NCI-H1092 treated with DMSO at 0.1 percent for 48 hours (cell line): ENCODE measurements at regions not wholly inside any gene's neighbourhood (a gene's known extent, or its start where the extent isn't known, plus 50 kb on each side); places are given as distances from the start of the nearest gene placed in this dataset.

Source experiments
- DNase-seq: peaks from one replicate; lab custom pipeline; 2025; lab: John Stamatoyannopoulos, UW

DNA sequence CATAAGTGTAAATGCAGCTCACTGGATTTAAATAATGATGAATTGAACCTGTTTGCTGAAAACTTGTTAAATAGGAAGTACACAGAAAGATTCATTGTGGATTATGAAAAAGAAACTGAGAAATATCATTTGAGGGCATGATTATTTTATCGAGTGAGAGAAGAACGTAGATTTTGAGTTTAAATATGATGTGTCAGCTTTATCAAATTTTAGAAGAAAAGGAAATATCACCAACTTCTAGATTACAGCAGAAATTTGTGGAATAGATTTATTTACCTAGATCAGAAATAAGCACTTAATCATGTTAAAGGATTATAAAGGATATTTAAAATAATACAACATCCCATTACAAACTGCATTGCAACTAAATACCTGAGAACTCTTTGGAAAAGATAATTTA, 315.5 kb downstream of the ZPLD1 start:
- no peak for DNase-seq

- no peak for DNase-seq
Observed at GRCh38 chr3:102753901-102754300, 319.1 kb downstream of the ZPLD1 start.

GRCh38 chr3:102756706-102757105, 321.9 kb downstream of the ZPLD1 start:
- no peak for DNase-seq

- DNase-seq: no peak
Observed at GRCh38 chr3:102757950-102758349, 323.1 kb downstream of the ZPLD1 start.

DNA sequence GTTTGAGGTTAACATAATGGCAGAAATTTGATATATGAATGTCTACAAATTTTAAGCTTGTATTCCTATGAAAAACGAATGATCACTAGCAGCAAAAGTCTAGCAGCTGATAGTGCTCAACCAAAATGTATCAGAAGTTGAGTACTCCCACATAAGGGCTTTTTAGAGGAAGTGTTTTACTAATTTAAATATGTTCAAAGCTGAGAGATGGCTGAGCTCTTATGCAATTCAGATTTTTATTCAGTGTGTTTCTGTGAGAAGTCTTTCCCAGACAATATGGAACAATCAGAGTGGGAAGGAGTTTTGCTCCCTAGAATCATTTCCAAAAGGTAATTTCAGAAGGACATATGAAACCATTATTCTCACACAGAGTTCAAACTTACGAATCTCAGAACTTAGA, 327.0 kb downstream of the ZPLD1 start:
- no peak for DNase-seq

DNA sequence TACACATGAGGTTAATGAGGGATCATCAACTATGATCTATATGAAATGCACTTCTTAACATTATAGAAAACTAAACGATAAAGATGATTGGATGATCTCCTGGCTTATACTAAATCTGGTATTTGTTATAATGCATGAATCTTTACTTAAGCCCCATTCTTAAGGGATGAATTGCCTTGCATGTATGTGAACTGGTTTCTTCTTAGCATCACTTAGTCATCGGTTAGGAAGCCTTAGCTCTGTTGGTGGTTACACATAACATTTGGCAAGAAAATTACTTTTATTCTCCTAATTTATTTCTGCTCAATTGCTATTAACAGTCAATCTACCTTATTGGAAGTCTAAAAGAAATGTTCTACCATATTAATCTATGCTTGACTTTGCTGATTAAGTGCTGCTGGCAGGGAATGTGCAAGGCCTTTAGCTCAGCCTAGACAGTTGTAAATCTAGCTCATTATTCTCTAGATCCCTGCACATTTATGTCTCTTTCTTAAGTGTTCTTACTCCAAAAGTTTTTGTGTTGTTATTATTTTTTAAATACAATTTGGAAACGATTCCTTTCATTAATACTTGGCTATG, 356.0 kb downstream of the ZPLD1 start:
- no peak for DNase-seq

DNA sequence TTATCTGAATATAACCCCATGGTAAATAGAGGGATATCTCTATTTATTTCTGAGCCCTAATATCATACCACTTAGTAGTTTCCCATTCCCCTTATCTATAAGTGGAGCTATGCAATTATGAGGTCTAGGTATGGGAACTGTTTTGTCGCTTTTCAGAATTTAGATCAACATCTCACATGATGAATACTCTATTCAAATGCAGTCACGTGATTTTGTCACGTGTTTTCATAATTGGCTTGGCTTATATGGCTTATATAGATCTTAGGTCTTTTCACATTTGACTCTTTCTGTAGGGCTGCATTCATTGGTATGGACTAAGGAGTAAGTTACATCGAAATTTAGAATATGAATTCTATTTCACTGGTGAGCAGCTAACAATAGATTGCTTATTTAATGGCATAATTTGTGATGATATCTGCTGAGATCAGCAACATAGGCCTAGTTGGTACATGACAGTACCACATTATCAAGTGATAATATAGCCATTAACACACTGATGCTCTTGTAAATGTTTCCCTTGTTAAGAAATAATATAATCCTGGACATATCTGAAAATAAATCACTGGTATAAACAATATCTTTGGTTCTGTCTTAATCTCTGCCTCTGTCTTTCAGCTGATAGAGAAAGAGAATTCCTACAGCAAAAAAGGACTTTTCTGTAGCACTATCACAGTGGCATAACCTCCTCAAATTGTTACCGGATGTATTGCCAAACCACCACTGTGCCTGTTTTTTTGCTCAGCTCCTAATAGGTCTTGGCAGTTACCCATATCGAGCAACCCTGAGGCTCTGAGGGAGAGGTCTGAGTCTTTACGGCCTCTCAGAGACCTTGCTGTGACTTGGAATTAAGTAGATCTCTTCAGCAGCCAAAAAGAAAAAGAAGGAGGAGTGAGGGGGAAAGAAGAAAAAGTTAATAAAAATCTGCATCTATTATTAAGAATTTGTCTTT, 357.1 kb downstream of the ZPLD1 start:
- no peak for DNase-seq

DNA sequence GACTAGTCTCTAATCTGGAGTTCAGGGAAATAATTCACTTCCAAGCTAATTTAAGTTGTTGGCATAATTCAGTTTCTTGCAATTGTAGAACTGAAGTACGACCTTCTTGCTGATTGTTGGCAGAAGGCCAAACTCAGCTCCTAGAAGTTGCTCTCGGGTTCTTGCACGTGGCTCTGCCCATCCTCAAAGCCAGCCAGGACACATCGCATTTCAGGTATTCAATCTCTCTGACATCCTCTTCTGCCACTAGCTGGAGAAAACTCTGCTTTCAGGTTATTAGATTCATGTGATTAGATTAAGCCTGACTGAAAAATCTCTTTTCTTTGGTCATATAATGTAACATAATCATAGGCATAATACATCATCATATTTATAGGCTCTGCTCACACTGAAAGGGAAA, 362.0 kb downstream of the ZPLD1 start:
- DNase-seq: no peak

- DNase-seq: no peak
Observed at GRCh38 chr3:102802819-102803420, 368.1 kb downstream of the ZPLD1 start.

GRCh38 chr3:102810937-102811336, 376.1 kb downstream of the ZPLD1 start:
- no peak for DNase-seq

DNA sequence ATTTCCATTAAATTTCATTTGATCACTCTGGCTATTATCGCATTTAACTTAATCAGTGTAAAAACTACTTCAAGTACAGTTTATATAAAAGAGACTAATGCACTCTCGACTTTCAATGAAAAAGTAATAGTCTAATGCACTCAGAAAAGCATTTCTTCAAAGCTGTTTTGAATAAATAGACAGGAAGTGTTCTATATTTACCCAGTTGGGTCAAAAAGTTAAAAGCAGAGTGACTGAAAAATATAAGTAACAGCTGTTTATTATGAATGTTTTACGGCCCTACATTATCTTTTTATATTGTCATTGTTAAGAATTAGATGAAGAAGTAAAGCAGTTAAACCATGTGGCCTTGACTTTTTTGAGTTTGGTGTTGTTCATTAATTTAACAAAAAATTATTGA, 391.8 kb downstream of the ZPLD1 start:
- DNase-seq: no peak

DNA sequence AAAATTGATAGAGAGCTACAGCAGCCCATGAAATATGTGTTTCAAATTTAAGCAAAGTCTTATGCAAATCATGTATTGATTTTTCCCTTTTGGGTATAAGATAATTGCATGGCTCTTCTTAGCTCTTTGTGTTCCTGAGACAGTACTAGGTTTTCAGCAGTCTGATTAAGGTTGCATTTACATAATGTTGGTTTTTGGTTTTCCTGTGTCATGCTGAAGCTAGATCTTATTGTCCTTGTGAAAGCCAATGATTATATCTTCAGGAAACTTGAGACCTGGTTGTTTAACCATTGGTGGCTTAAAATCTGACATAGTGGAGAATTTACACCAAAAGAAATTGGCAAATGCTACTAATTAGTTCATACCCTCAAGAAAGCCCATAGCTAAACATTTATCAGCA, 392.6 kb downstream of the ZPLD1 start:
- DNase-seq: no peak

DNA sequence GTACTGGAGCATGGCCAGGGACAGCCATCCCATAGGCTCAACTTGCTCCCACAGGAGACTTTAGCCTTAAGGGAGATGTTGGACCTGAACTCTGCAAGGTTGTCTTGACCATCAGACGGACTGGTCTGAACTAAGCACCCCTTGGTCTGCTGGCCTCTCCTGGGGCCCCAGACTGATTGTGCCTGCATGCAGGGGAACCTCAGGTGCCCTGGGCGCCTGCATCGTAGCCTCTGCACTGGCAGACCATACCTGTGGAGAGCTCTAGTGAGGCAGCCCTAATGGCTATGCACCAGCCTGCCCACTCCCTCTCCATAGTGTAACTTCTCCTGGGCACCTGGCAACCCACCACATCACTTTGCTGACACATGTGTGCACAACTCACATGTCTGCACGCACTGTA, 395.6 kb downstream of the ZPLD1 start:
- DNase-seq: no peak

GRCh38 chr3:102841866-102842265, 407.1 kb downstream of the ZPLD1 start:
- no peak for DNase-seq

DNA sequence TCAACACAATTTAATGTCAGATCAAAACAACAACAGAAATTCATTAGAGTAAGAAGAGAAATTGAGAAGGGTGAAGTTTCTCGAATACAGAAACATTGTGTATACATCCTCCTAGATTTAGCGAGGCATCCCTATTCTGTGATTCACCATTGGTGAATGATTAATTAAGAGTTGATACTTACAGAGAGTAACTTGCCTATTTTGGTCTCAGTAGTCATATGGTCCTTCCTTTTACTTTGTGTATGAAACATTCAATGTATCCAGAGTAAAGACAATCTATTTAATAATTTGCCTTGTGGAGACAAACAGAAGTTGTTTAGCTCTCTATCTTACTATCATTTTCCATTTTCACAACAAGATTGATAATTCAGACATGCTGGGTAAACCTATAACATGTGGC, 432.0 kb downstream of the ZPLD1 start:
- no peak for DNase-seq

- no peak for DNase-seq
Observed at GRCh38 chr3:102883515-102883914, 448.7 kb downstream of the ZPLD1 start.

- DNase-seq: no peak
Observed at GRCh38 chr3:102885289-102885688, 450.5 kb downstream of the ZPLD1 start.

GRCh38 chr3:102887431-102887830, 452.6 kb downstream of the ZPLD1 start:
- no peak for DNase-seq

GRCh38 chr3:102896851-102897621, 462.2 kb downstream of the ZPLD1 start:
- no peak for DNase-seq

GRCh38 chr3:102904629-102905028, 469.8 kb downstream of the ZPLD1 start:
- no peak for DNase-seq

DNA sequence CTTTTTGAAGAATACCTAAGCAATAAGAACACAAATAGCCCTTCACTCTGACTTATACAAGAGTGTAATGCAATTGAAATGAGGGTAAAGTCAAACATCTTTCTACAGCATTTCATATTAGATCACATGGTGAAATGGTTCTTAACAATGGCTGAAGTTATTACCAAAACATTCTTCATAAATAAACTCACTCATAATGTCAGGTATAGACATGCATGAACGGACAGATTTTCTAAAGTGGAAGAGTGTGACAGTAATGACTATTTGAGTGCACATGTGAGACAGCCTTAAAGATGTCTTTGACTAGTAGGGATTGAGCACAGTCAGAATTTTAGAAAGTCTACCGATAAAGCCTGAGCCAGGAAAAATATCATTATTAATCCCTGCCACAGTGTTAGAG, 471.0 kb downstream of the ZPLD1 start:
- DNase-seq: no peak

GRCh38 chr3:102906818-102907217, 472.0 kb downstream of the ZPLD1 start:
- no peak for DNase-seq
